ENCODE measurements at regions not wholly inside any gene's neighbourhood (a gene's known extent, or its start where the extent isn't known, plus 50 kb on each side); places are given as distances from the start of the nearest gene placed in this dataset.
A peak's percentile ranks its signal among the peaks of the same experiment; 100 is the strongest.

DNA sequence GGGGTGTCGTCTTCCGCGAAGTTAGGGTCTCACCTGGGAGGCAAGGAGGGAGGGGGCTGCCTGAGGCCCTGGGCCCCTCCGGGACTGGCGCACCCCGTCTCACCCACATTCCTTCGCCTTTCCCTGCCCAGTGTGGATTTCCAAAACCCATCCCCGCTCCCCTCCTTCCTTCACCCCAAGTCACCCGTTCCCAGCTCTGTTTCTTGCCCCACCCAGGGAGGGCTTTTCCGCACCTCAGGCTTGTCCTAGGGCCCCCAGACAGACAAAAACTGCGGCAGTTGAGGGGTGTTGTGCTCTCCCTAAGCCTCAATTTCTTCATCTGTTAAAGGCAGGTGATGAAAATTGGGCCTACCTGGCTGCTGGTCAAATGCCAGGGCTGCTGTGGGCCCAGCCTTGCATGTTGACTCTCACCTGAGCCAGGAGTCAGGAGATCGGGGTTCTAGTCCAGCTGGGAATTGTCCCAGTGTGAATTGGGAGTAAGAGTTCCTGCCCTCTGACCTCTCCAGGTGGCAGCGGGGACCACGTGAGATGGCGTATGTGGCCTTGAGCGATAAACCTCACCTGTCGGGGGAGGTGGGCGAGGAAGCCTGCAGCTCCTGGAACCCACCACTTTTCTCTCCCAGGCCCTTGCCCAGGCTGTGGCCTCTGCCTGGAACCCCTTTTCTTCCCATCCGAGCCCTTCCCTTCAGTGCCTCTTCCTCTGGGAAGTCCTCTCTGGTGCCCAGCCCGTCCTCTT lies 143.4 kb upstream of the IER5L start:
- DNase-seq: no peak

DNA sequence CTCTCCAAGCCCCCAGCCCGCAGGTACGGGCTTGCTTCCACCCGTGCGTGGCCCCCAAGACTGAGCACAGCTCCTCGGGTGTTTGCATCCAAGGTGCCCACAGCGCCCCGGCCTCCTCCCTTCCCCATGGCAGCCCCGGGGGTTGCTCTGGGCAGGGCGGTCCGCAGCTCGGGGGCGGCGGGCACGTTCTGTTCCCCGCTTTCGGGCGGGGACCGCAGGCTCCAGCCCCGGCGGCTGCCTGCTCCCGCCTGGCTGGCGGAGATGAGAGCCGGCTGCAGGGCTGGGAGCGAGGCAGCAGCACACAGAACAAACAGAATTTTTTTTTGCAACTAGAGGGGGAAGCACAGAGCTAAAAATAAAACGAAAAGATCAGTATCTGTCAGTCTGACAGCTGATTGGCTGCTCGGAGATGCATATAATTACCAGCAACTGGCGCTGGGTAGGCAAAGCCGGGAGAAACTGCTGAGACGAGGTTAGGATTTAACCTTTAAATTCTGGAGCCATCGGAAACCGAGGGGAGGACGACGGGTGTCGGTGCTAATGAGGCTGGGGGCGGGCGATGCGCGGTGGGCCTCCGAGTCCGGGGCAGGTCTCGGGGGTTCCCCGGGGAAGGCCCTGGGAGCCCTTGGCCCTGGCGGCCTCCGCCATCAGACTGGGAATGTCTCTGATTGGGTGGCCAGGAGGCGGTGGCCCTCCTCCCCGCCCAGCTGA lies 142.7 kb upstream of the IER5L start:
- peak in 42 of 56 donors; percentile 24 to 78 (median 58) for DNase-seq

DNA sequence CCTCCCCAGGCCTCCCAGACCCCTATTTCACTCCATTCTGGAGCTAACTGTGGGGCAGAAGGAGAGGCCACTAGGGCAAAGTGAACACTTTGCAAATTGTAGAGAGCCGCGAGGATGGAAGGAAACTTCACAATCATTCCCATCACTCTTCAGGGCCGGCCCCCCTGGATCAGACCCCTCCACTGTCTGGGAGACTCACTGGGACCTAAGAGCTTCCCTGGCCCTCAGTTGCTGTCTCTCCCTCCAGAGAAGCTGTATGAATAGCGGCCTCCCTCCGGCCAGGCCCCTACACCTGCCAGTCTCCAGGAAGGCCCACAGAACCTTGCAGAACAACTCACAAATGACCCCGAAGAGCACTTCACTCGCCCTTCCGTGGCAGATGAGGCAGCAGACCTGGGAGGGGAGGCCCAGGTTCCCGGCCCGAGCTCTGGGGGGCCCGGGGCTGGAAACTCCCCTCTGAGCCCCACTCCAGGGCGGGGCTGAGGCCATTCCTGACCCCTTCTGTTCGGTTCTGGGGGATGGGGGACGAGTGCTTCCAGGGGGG lies 141.9 kb upstream of the IER5L start:
- DNase-seq: no peak

DNA sequence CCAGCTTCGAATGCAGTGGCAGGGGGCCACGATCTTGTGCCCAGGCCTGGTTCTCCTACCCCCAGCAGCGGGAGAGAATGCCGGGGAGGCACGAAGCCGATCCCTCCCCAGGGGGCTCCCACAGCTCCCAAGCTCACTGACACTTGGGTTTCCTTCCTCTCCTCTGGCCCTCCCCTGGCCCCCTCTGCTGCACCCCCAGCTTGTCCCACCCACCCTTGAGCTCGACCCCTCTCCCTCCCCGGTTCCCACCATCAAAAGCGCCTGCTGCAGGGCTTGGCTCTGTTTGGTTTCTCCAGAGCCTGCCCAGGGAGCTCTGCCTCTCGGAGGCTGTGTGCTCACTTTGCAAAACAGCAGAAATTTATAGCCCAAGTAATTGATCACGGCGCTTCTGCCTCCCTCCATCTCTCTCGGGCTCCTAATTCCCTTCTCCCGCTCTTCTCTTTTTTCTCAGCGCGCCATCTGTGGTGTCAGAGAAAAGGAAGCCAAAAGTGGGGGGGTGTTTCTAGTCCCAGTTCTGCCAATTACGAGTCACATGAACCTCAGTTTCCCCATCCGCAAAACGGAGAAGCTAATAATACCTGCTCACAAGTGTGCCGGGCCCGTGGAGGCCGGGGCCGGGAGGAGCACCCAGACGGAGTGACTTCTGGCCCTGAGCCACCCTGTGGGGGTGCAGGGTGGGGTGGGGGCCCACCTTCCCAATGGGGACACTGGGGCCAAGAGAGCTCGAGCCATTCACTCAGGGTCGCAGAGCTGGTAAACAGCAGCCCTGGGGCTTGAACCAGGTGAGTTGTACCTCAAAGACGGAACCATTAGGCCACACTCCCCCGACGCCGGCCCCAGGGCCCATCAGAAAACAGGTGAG lies 141.2 kb upstream of the IER5L start:
- DNase-seq: peak in 7 of 56 donors; percentile 19 to 46 (median 30)

DNA sequence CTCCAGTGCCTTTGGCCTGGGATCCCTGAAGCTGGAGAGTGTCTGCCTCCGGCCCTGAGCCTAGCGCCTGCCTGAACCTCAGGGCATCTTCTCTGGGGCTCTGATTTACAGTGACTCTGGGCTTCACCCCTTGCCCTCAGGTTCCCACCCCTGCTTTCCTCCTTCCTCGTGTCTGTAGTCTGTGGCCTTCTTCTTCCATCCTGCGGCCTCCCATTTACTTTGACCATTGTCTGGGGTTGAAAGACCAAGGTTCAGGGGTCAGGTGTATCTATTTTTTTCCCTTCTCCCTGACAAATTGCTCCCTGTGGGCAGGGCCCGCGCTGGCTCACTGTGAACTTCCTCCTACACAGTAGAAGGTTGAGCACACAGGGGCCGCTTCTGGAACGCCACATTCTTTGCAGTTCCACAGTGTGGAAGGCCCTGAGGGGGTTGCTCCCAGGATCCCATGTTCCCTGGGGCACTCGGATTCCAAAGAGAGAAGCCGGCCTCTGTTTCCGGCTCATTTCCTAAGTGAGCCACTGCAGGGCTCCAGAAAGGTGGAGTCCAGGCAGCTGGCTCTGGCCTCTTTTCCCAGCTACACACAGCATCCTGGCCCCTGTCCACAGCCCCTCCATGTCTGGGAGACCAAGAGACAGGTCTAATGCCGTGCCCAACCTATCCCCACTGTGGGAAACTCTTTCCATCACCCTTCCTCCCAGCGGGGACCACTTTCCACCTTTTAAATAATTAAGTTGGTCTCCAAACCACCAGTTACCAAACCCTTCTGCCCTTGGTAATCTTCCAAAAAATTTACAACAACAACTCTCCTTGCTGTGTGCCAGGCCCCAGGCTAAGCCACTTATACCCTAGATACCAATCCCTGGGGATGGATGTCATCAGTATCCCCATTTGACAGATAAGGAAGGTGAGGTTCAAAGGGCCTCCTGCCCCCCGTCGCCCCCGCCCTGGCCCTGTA lies 140.3 kb upstream of the IER5L start:
- DNase-seq: no peak

DNA sequence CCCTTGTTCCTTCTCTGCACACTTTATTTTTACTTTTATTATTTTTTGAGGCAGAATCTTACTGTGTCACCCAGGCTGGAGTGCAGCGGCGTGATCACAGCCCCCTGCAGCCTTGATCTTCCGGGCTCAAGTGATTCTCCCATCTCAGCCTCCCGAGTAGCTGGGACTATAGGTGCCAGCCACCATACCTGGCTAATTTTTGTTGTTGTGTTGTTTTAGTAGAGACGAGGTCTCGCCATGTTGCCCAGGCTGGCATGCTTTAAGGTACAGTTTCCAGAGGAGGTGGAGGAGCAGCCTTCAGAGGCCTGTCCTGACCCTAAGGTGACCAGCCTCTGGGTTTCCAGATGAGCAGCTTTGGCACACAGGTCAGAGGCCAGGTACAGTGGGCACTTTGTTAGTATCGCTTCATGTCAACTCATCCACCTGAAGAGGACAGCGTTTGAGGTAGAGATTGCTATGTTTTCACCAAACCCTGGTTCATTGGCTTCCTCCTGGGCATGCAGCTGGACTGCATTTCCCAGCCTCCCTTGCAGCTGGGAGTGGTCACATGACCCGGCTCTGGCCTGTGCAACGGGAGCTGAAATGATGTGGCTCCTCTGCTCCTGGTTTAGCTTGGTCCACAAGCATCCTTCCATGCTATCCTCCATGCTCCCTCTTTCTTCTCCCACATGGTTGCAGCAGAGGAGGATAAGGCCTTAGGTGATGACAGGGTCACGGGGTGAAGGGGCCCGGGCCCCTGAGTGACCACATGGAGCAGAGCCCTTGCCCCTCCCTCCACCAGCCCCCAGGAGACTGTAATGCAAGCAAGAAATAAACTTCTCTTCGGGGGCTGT lies 139.3 kb upstream of the IER5L start:
- DNase-seq: peak in 17 of 56 donors; percentile 12 to 59 (median 35)

DNA sequence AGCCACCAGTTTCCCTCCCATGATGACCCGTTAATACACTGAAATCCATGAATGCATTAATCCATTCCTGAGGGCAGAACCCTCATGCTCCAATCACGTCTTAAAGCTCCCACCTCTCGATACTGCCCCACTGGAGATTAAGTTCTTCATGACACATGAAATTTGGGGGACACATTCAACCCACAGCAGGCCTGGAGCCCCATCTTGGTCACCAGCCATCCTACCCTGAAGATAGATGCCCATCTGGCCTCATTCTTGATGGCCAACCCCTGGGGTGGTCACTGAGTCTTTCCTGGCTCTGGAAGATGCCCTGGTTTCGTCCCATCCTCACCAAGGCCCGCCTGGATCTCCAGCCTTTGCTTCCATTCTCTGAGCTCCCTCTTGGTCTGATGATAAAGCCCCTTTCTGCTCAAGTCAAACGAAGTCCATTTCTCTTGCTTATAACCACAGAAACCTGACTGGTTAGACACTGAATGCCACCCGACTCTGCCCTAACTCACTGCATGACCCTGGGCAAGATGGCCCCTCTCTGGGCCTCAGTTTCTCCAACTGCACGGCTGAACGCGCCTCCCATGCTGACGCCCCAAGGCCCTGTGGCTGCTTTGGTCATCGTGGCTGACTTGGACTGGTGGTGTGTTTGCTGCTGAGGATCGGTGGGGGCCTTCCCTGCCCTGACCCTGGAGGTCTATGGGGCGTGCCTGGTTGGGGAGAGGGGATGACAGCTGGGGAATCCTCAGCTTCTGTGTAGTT lies 138.4 kb upstream of the IER5L start:
- no peak for DNase-seq

DNA sequence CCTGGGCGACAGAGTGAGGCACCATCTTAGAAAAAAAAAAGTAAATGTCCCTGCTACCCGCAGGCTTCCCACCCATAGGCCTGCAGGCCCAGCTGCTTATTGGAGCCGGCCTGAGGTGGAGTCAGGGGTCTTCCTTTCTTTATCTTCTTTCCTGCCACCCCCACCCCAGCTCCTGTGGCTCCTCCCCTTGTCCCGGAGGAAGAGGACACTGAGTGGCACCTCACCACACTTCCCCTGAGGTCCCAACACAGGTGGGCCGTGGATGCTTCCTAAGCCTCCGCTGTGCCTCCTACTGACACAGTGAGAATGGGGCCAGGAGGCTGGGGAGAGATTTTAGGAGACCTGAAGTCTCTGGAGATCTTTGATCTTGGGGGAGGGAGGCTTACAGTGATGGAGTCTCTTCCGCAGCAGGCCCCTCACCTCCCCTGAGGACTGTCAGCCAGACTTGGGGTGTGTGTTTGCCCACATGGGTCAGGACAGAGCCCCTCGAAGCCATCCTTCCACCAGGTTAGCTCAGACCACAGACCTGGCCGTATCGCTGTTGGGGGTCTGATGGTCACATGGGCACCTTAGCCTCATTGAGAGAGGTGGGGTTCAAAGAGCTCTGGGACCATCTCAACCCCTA lies 135.4 kb upstream of the IER5L start:
- no peak for DNase-seq

DNA sequence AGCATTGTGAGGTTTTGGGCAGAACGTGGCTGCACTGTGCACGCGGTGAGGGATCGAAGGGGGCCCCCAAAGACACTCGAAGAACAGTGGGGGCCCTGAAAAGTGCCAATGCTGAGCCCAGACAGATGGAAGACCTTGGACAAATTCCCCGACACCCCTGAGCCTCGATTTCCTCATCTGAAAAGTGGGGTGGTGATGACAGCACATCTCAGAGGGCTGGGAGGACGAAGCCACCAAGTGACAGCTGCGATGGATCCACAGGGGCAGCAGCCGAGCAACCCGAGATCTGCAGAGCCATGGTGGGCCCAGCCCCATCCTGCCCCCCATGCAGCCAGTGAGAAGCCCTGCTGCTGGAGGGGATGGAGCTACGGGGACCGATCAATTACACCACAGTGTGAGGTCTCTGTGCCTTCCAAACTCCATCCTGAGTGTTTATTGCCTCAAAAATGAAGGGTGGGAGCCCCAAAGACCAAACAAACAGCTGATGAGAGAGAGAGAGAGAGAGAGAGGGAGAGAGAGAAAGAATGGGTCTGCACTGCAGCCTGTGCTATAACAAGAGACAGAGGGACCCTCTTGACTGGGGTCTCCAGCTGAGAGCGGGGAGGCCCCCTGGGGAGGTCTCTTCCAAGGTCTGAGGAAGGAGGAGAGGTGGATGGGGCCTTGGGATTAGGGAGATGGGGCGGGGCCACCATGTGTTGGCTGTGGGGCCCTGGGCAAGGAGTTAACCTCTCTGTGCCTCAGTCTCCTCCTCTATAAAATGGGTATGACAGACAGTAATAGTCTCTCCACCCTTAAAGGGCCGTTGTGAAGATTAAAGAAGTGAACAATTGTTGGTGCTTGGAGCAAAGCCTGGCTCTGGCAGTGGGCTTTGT lies 134.4 kb upstream of the IER5L start:
- no peak for DNase-seq

DNA sequence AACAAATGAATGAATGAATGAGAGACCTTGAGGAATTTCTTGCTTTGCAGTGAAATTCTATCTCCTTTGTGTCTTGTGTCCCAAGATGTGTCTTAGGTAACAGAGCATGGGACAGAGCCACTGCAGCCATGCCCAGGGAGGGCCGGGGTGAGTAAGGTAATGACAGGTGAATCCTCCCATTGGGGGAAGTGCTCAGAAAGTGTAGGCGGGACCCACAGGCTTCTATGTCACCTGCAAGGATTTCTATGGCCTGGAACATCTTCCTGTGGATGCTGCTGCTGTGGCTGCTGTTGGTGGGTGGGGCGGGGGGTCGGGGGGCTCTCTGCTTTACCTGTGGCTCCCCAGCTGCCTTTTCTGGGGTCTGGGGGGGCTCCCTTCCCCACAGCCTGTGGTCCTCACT lies 133.6 kb upstream of the IER5L start:
- no peak for DNase-seq

DNA sequence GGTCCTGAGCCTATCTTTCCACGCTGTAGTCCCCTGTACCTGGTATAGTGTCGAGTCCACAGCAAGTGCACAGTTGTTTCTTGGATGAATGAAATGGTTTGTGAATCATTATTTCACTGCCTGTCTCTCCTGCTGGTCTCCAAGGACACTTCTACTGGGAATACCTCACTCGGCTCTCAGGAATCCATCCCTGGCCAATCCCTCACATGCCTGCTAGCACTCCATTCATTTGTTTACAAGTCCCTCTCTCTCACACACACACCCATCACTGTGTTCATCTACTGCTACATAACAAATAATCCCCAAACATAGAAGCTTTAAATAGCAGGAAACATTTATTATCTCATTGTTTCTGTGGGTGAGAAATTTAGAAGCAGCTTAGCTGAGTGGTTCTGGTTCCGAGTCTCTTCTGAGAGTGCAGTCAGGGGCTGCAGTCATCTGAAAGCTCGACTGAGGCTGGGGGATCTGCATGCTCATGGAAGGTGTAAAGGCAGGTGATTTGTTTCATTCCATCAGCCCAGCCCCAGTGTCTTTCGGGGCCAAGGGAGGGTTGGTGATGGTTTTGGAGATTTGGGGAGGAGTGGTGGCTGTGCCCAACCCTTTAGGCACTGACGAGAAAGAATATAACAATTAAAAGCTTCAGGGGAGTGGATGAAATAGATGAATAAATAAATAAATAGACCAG lies 132.7 kb upstream of the IER5L start:
- DNase-seq: no peak

DNA sequence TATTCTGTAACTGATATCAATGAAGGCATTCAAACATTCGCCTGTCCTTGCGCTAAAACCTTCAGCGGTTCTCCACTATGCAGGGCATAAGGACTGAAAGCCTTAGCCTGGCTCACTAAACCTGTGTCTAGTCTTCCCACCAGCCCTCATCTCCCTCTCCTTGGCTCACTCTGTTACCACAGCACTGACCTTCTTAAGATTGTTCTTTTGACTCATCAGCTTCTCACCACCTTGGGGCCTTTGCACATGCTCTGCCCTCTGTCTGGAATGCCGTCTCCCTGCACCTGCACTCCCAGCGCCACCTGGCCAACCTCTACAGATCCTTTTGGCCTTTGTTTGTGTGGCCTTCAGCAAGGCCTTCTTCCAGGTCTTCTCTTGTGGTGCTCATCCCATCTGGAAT lies 131.8 kb upstream of the IER5L start:
- DNase-seq: no peak

DNA sequence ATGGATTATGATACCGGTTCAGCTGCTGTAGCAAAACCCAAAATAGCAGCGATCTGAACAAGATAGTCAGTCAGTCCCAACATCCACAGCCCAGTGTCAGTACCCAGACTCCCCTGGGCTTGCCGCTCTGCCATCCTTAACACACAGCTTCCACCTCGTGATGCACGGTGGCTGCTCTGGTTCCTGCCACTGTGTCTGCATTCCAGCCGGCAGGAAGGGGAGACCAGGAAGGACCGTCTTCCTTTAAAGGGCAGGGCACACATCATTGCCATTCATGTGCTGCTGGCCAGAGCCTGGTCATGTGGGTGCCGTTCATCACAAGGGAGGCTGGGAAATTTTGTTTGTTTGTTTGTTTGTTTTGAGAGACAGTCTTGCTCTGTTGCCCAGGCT lies 131.0 kb upstream of the IER5L start:
- no peak for DNase-seq

DNA sequence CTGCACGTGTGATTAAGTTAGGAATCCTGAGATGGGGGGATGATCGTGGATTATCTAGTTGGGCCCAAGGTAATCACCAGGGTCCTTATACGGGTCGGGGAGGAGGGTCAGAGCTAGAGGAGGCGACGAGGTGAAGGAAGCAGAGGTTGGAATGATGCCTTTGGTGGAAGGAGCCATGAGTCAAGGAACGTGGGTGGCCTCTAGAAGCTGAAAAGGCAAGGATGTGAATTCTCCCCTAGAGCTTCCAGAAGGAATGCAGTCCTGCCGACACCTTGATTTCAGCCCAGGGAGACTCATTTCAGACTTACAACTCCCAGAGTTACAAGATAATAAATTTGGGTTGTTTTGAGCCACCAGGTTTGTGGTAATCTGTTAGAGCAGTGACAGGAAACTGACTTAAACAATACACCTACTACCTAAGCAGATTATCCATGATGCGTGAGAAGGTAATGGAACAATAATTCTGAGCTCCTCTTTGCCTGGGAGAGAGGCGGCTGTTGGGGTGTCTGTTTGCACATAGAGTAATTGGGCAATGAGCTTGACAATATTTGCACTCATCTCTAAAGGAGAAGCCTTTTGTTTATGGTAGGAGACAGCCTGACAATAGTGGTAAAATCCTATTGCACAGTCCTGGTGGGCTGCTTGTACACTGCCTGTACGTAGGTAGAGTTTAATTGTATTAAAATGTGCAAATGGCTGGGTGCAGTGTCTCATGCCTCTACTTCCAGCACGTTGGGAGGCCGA lies 129.3 kb upstream of the IER5L start:
- DNase-seq: no peak

DNA sequence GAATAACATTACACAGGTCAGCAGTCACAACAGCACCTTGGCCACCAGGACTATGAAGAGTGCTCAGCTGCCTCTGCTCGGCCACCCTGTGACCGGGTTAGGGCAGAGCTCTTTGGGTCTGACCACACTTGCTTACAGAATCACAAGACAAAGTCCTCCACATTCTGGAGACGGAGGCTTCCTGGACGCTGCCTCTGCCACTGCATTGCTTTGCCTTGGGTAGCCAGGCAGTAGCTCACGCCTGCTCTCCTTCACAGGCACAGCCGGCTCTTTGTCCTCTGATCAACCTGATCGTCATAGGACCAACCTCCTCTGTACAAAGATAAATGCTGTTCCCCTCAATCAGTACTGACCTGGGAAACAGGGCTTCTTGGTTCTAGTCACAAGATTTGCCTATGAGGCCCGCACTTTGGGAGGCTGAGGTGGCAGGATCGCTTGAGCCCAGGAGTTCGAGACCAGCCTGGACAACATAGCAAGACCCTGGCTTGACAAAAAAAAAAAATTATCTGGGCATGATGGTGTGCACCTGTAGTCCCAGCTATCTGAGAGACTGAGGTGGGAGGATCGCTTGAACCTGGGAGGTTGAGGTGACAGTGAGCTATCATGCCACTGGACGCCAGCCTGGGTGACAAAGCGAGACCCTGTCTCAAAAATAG lies 128.4 kb upstream of the IER5L start:
- no peak for DNase-seq

DNA sequence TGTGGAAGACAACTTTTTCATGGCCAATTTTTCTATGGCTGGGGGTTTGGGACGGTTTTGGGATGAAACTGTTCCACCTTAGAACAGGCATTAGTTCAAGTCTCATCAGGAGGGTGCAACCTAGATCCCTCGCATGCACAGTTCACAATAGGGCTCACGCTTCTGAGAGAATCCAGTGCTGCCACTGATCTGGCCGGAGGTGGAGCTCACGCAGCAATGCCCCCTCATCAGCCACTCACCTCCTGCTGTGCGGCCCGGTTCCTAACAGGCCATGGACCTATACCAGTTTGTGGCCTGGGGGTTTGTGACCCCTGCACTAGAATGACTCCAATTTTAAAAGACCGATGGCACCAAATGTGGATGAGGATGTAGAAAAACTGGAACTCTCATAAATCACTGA lies 127.2 kb upstream of the IER5L start:
- DNase-seq: no peak
